NCI-H2196 (cell line): ENCODE measurements at regions not wholly inside any gene's neighbourhood (a gene's known extent, or its start where the extent isn't known, plus 50 kb on each side); places are given as distances from the start of the nearest gene placed in this dataset.
"Not testable (repeated sequence)": the region's sequence is repeated elsewhere in the genome, so short reads cannot be mapped to it uniquely, and the experiment has no call there.

Source experiments
- DNase-seq: peaks from one replicate; lab custom pipeline; 2025; ENCODE audit not compliant: unreplicated experiment; lab: John Stamatoyannopoulos, UW

- not testable (repeated sequence) for DNase-seq
Measured at GRCh38 chr5:88622890-88623289, 260.1 kb downstream of the MEF2C start.

GRCh38 chr5:88615767-88616166, 267.2 kb downstream of the MEF2C start:
- not testable (repeated sequence) for DNase-seq

GRCh38 chr5:88613051-88613450, 269.9 kb downstream of the MEF2C start:
- DNase-seq = no peak

GRCh38 chr5:88610586-88610985, 272.4 kb downstream of the MEF2C start:
- no peak for DNase-seq

- no peak for DNase-seq
Measured at GRCh38 chr5:88607492-88607891, 275.5 kb downstream of the MEF2C start.

- no peak for DNase-seq
Measured at GRCh38 chr5:88606626-88607025, 276.4 kb downstream of the MEF2C start.

- no peak for DNase-seq
Measured at GRCh38 chr5:88606173-88606572, 276.8 kb downstream of the MEF2C start.

GRCh38 chr5:88602584-88602983, 280.4 kb downstream of the MEF2C start:
- DNase-seq = no peak

GRCh38 chr5:88594441-88594840, 288.5 kb downstream of the MEF2C start:
- DNase-seq = no peak

- no peak for DNase-seq
Measured at GRCh38 chr5:88588609-88589008, 294.4 kb downstream of the MEF2C start.

GRCh38 chr5:88583471-88583870, 299.5 kb downstream of the MEF2C start:
- no peak for DNase-seq

GRCh38 chr5:88558366-88558765, 289.7 kb upstream of the TMEM161B start:
- no peak for DNase-seq

- no peak for DNase-seq
Measured at GRCh38 chr5:88557881-88558280, 289.2 kb upstream of the TMEM161B start.

- DNase-seq = no peak
Measured at GRCh38 chr5:88557131-88557530, 288.5 kb upstream of the TMEM161B start.

GRCh38 chr5:88556406-88556805, 287.8 kb upstream of the TMEM161B start:
- no peak for DNase-seq

- DNase-seq = no peak
Measured at GRCh38 chr5:88555674-88556073, 287.0 kb upstream of the TMEM161B start.

GRCh38 chr5:88553986-88554385, 285.3 kb upstream of the TMEM161B start:
- no peak for DNase-seq

- DNase-seq = no peak
Measured at GRCh38 chr5:88553136-88553875, 284.7 kb upstream of the TMEM161B start.

- no peak for DNase-seq
Measured at GRCh38 chr5:88552426-88552825, 283.8 kb upstream of the TMEM161B start.

- no peak for DNase-seq
Measured at GRCh38 chr5:88551724-88552345, 283.2 kb upstream of the TMEM161B start.

GRCh38 chr5:88550736-88551135, 282.1 kb upstream of the TMEM161B start:
- DNase-seq = no peak

GRCh38 chr5:88548136-88548805, 279.6 kb upstream of the TMEM161B start:
- no peak for DNase-seq
